GM12878 (cell line): ENCODE measurements at regions not wholly inside any gene's neighbourhood (a gene's known extent, or its start where the extent isn't known, plus 50 kb on each side); places are given as distances from the start of the nearest gene placed in this dataset.
"Not testable (repeated sequence)": the region's sequence is repeated elsewhere in the genome, so short reads cannot be mapped to it uniquely, and the experiment has no call there.

ENCODE experiments used
- CBX3 ChIP-seq: fragments of 200-600 bp; sonication (generic); IDR thresholded peaks from 2 replicates; pipeline ENCODE4 v1.6.1; 2016; ENCODE audit warnings: low read depth, borderline replicate concordance
- CTCF ChIP-seq, 3 experiments: IDR thresholded peaks in 2 of 3; conservative IDR thresholded peaks in 1 of 3; 2 replicates each; pipeline ENCODE4 v1.5.1; 2011; ENCODE audit warnings: low read depth in 3 of 3, low read length in 3 of 3, mild to moderate bottlenecking in 3 of 3, control low read depth in 2 of 3, moderate library complexity in 2 of 3, inconsistent platforms in 1 of 3, mixed read lengths in 1 of 3; ENCODE audit not compliant: control insufficient read depth in 2 of 3, insufficient read depth in 1 of 3; ENCODE audit errors: extremely low read depth in 1 of 3
- DPF2 ChIP-seq: fragments of 450-650 bp; IDR thresholded peaks from 2 replicates; pipeline ENCODE4 v1.6.1; 2017; ENCODE audit warnings: mild to moderate bottlenecking
- MXI1 ChIP-seq: fragments of 150-350 bp; IDR thresholded peaks from 2 replicates; pipeline ENCODE4 v1.6.1; 2011; ENCODE audit warnings: low read depth, mild to moderate bottlenecking, inconsistent platforms, low read length, improper control_type of control experiment
- NFXL1 ChIP-seq: fragments of 450-650 bp; IDR thresholded peaks from 2 replicates; pipeline ENCODE4 v1.6.1; 2017; ENCODE audit warnings: antibody characterized with exemption, mild to moderate bottlenecking, borderline replicate concordance
- POLR2AphosphoS5 ChIP-seq: IDR thresholded peaks from 2 replicates; pipeline ENCODE4 v1.6.1; 2011; ENCODE audit warnings: mild to moderate bottlenecking, low read length, inconsistent platforms
- RB1 ChIP-seq: fragments of 450-650 bp; formaldehyde crosslinking; IDR thresholded peaks from 2 replicates; pipeline ENCODE4 v1.6.1; 2017; ENCODE audit warnings: mild to moderate bottlenecking, borderline replicate concordance
- SREBF2 ChIP-seq: IDR thresholded peaks from 2 replicates; pipeline ENCODE4 v1.6.1; 2012; ENCODE audit warnings: mild to moderate bottlenecking, low read length
- YY1 ChIP-seq: IDR thresholded peaks from 2 replicates; pipeline ENCODE4 v1.6.1; 2011; ENCODE audit warnings: low read depth, mild to moderate bottlenecking, low read length
- TF ChIP-seq, protein P1 (sequence below): IDR thresholded peaks from 2 replicates; pipeline ENCODE4 v1.6.1; 2011; ENCODE audit warnings: low read depth, low read length, improper control_type of control experiment, borderline replicate concordance

- not testable (repeated sequence) for TF ChIP-seq MXI1; NFXL1; CTCF (IDR thresholded peaks at IDR 0.05 in 2 of 3, conservative IDR thresholded peaks at IDR 0.05 in 1 of 3; ENCODE audit: control insufficient read depth in 2 of 3, extremely low read depth in 1 of 3, insufficient read depth in 1 of 3, low read depth in 3 of 3, low read length in 3 of 3); POLR2AphosphoS5; CBX3; DPF2; YY1; SREBF2; RB1
- TF ChIP-seq, protein P1, sequence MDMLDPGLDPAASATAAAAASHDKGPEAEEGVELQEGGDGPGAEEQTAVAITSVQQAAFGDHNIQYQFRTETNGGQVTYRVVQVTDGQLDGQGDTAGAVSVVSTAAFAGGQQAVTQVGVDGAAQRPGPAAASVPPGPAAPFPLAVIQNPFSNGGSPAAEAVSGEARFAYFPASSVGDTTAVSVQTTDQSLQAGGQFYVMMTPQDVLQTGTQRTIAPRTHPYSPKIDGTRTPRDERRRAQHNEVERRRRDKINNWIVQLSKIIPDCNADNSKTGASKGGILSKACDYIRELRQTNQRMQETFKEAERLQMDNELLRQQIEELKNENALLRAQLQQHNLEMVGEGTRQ: not testable (repeated sequence)
Measured at GRCh38 chr18:71030085-71030484, 741.2 kb downstream of the SOCS6 start.
